ENCODE measurements at regions not wholly inside any gene's neighbourhood (a gene's known extent, or its start where the extent isn't known, plus 50 kb on each side); places are given as distances from the start of the nearest gene placed in this dataset.

GRCh38 chr5:93191035-93191817 is 389.8 kb downstream of the NR2F1-AS1 start:
- H3K27ac Mint-ChIP-seq, result no peak overlapping the region
- no peak overlapping the region for H3K4me3 Mint-ChIP-seq
- peaks cover 0 to 4% of the 10 kb centered on the region in 2 donors for H3K9me3 Mint-ChIP-seq
- DNase-seq (no peak), ATAC-seq (replicated peaks in 1 of 2) (no peak)
- H3K27me3 Mint-ChIP-seq (ENCODE audit: low read depth), result no peaks in the 10 kb centered on the region
- no peaks in the 10 kb centered on the region for H3K4me1 Mint-ChIP-seq (ENCODE audit: low read depth)
- H3K36me3 Mint-ChIP-seq (ENCODE audit: insufficient read depth in 2 of 2), result no peaks in the 10 kb centered on the region

GRCh38 chr5:93189707-93190120 is 391.3 kb downstream of the NR2F1-AS1 start:
- Mint-ChIP-seq H3K9me3 (peaks cover 1 to 5% of the 10 kb centered on the region in 2 donors), H3K4me1 (ENCODE audit: low read depth) (no peaks in the 10 kb centered on the region), H3K36me3 (ENCODE audit: insufficient read depth in 2 of 2) (no peaks in the 10 kb centered on the region), H3K27me3 (ENCODE audit: low read depth) (no peaks in the 10 kb centered on the region), H3K27ac (no peak overlapping the region), H3K4me3 (no peak overlapping the region)
- DNase-seq (no peak), ATAC-seq (replicated peaks in 1 of 2) (no peak)

GRCh38 chr5:93188876-93189485 is 392.0 kb downstream of the NR2F1-AS1 start:
- H3K27ac Mint-ChIP-seq, result no peak overlapping the region
- no peaks in the 10 kb centered on the region for H3K27me3 Mint-ChIP-seq (ENCODE audit: low read depth)
- H3K4me1 Mint-ChIP-seq (ENCODE audit: low read depth), result no peaks in the 10 kb centered on the region
- DNase-seq, result no peak
- no peak for ATAC-seq (replicated peaks in 1 of 2)
- peaks cover 1 to 5% of the 10 kb centered on the region in 2 donors for H3K9me3 Mint-ChIP-seq
- no peak overlapping the region for H3K4me3 Mint-ChIP-seq
- no peaks in the 10 kb centered on the region for H3K36me3 Mint-ChIP-seq (ENCODE audit: insufficient read depth in 2 of 2)

GRCh38 chr5:93186076-93186682 is 394.8 kb downstream of the NR2F1-AS1 start:
- Mint-ChIP-seq H3K9me3 (peaks cover 1 to 7% of the 10 kb centered on the region in 2 donors), H3K4me3 (no peak overlapping the region), H3K27ac (no peak overlapping the region), H3K4me1 (ENCODE audit: low read depth) (no peaks in the 10 kb centered on the region), H3K27me3 (ENCODE audit: low read depth) (no peaks in the 10 kb centered on the region), H3K36me3 (ENCODE audit: insufficient read depth in 2 of 2) (no peaks in the 10 kb centered on the region)
- DNase-seq, result no peak
- no peak for ATAC-seq (replicated peaks in 1 of 2)

- Mint-ChIP-seq H3K4me1 (ENCODE audit: low read depth) (no peaks in the 10 kb centered on the region), H3K9me3 (peaks cover 1 to 7% of the 10 kb centered on the region in 2 donors), H3K27ac (no peak overlapping the region), H3K4me3 (no peak overlapping the region), H3K36me3 (ENCODE audit: insufficient read depth in 2 of 2) (no peaks in the 10 kb centered on the region), H3K27me3 (ENCODE audit: low read depth) (no peaks in the 10 kb centered on the region)
- no peak for DNase-seq
- no peak for ATAC-seq (replicated peaks in 1 of 2)
These were observed 397.0 kb downstream of the NR2F1-AS1 start for GRCh38 chr5:93184041-93184440.

GRCh38 chr5:93179466-93179865 is 401.6 kb downstream of the NR2F1-AS1 start:
- Mint-ChIP-seq H3K9me3 (peaks cover 2 to 5% of the 10 kb centered on the region in 2 donors), H3K4me1 (ENCODE audit: low read depth) (no peaks in the 10 kb centered on the region), H3K4me3 (no peak overlapping the region), H3K27me3 (ENCODE audit: low read depth) (no peaks in the 10 kb centered on the region), H3K27ac (no peak overlapping the region), H3K36me3 (ENCODE audit: insufficient read depth in 2 of 2) (no peaks in the 10 kb centered on the region)
- no peak for ATAC-seq (replicated peaks in 1 of 2)
- no peak for DNase-seq

GRCh38 chr5:93174930-93175329 is 406.1 kb downstream of the NR2F1-AS1 start:
- Mint-ChIP-seq H3K9me3 (peaks cover 0 to 15% of the 10 kb centered on the region in 2 donors), H3K27me3 (ENCODE audit: low read depth) (no peaks in the 10 kb centered on the region), H3K4me3 (no peak overlapping the region), H3K4me1 (ENCODE audit: low read depth) (no peaks in the 10 kb centered on the region), H3K27ac (no peak overlapping the region), H3K36me3 (ENCODE audit: insufficient read depth in 2 of 2) (no peaks in the 10 kb centered on the region)
- DNase-seq, result no peak
- no peak for ATAC-seq (replicated peaks in 1 of 2)

- Mint-ChIP-seq H3K4me3 (no peak overlapping the region), H3K27ac (no peak overlapping the region), H3K4me1 (ENCODE audit: low read depth) (no peaks in the 10 kb centered on the region), H3K36me3 (ENCODE audit: insufficient read depth in 2 of 2) (no peaks in the 10 kb centered on the region), H3K9me3 (peaks cover 0 to 10% of the 10 kb centered on the region in 2 donors), H3K27me3 (ENCODE audit: low read depth) (no peaks in the 10 kb centered on the region)
- no peak for DNase-seq
- ATAC-seq (replicated peaks in 1 of 2), result no peak
These were observed 415.5 kb downstream of the NR2F1-AS1 start for GRCh38 chr5:93165559-93165958.

GRCh38 chr5:93164690-93165089 is 416.3 kb downstream of the NR2F1-AS1 start:
- Mint-ChIP-seq H3K9me3 (peaks cover 0 to 5% of the 10 kb centered on the region in 2 donors), H3K4me1 (ENCODE audit: low read depth) (no peaks in the 10 kb centered on the region), H3K4me3 (no peak overlapping the region), H3K27me3 (ENCODE audit: low read depth) (no peaks in the 10 kb centered on the region), H3K36me3 (ENCODE audit: insufficient read depth in 2 of 2) (no peaks in the 10 kb centered on the region), H3K27ac (no peak overlapping the region)
- ATAC-seq (replicated peaks in 1 of 2), result no peak
- no peak for DNase-seq

- Mint-ChIP-seq H3K4me3 (no peak overlapping the region), H3K36me3 (ENCODE audit: insufficient read depth in 2 of 2) (no peaks in the 10 kb centered on the region), H3K4me1 (ENCODE audit: low read depth) (no peaks in the 10 kb centered on the region), H3K27ac (no peak overlapping the region), H3K9me3 (no peaks in the 10 kb centered on the region), H3K27me3 (ENCODE audit: low read depth) (no peaks in the 10 kb centered on the region)
- no peak for DNase-seq
- no peak for ATAC-seq (replicated peaks in 1 of 2)
These were observed 417.9 kb downstream of the NR2F1-AS1 start for GRCh38 chr5:93163010-93163663.

GRCh38 chr5:93161661-93162654 is 419.1 kb downstream of the NR2F1-AS1 start:
- no peak for ATAC-seq (replicated peaks in 1 of 2)
- H3K27ac Mint-ChIP-seq, result no peak overlapping the region

GRCh38 chr5:93158841-93159240 is 422.2 kb downstream of the NR2F1-AS1 start:
- no peak overlapping the region for H3K27ac Mint-ChIP-seq
- no peaks in the 10 kb centered on the region for H3K27me3 Mint-ChIP-seq (ENCODE audit: low read depth)
- ATAC-seq (replicated peaks in 1 of 2) (no peak), DNase-seq (no peak)
- H3K4me1 Mint-ChIP-seq (ENCODE audit: low read depth), result no peaks in the 10 kb centered on the region
- no peaks in the 10 kb centered on the region for H3K36me3 Mint-ChIP-seq (ENCODE audit: insufficient read depth in 2 of 2)
- no peak overlapping the region for H3K4me3 Mint-ChIP-seq
- no peaks in the 10 kb centered on the region for H3K9me3 Mint-ChIP-seq

More at GRCh38 chr5:93161661-93162654, 419.1 kb downstream of the NR2F1-AS1 start:
- Mint-ChIP-seq H3K9me3 (no peaks in the 10 kb centered on the region), H3K36me3 (ENCODE audit: insufficient read depth in 2 of 2) (no peaks in the 10 kb centered on the region), H3K4me3 (no peak overlapping the region), H3K4me1 (ENCODE audit: low read depth) (no peaks in the 10 kb centered on the region), H3K27me3 (ENCODE audit: low read depth) (no peaks in the 10 kb centered on the region)
- no peak for DNase-seq
